CD4-positive, alpha-beta T cell treated with Interleukin-6 for 4 hours (primary cell): ENCODE measurements at regions not wholly inside any gene's neighbourhood (a gene's known extent, or its start where the extent isn't known, plus 50 kb on each side); places are given as distances from the start of the nearest gene placed in this dataset.

ENCODE experiments used
- DNase-seq: peaks from one replicate; pipeline ENCODE4 v3.0.0-alpha.2; 2020; ENCODE audit warnings: mixed read lengths

- no peak for DNase-seq
Measured at GRCh38 chr6:100944644-100945043, 63.5 kb upstream of the ASCC3 start.

DNA sequence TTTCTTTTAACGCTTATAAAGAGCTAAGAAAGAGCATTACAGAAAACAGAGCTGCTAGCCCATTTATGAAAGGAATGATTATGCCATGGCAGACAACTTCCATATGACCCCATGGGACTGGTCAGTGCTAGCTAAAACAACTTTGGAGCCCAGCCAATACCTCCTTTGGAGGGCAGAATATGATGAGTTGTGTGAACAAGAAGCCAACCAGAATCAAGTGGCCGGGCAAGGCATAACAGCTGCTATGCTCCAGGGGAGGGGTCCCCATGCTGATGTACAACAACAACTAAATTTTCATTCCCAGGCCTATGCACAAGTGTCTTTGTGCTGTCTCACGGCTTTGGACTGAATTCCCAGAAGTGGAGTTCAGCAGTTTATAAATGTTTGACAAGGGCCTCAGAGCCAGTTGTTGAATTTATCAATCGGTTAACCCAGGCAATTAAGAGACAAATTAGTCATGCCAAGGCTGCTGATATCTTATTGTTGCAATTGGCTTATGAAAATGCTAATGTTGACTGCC is 65.0 kb upstream of the ASCC3 start:
- DNase-seq: no peak

DNA sequence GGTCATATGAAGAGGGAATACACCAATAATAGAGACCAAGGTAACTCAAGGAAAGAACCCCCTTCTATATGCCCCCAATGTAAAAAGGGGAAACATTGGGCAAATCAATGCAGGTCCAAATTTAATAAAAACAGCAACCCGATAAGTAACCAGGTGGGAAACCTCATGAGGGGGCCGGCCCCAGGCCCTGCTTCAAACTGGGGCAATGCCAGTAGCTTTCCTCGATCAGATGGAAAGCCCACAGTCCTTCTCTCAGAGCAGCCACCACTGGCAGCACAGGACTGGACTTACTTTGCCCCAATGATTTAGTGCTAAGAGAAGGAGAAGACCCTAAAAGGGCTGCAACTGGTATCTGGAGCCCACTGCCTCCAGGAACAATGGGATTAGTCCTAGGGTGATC is 65.6 kb upstream of the ASCC3 start:
- no peak for DNase-seq

DNA sequence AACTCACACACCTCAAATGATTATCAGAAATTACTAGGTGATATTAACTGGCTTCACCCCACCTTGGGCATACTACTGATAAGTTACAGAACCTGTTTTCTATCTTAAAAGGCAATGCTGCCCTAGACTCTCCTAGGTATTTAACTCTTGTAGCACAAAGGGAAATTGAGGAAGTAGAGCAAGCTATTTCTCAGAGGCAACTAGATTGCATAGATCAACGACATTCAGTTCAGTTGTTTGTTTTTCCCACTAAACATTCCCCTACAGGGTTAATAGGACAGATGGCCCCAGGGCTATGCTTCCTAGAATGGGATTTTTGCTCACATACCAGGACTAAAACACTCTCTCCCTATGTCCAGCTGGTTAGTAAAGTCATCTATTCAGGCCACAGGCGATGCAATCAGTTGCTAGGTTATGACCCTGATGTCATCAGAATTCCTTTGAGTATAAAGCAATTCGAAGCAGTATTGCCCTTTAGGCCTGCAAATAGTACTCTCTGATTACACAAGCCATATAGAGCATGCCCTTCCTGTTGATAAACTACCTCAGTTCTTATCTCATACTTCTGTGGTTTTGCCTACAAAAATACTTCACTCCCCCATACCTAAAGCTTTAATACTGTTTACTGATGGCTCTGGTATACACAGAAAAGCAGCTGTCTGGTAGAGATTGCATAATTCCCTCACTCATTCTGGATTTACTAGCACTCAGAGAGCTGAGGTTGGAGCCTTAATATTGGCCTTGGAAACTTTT is 67.4 kb upstream of the ASCC3 start:
- DNase-seq: no peak

DNA sequence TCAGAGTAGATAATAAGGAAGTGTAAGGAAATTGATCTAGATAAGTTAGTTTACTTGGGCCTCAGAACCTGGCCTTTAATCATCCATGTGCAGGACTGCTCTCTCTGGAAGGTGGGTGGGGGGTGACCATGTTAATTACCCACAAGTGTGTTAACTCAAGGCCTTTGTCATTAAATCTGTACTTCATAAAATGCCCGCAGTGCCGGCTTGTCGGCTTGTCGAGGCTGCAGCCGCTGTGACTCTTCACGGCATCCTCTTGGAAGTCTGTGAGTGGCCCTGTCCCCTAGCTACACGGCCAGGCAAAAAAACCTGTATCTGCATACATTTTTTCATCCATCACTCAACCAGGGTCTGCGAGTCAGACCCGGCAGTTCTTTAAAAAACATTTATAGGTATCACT is 70.9 kb upstream of the ASCC3 start:
- DNase-seq: no peak

- no peak for DNase-seq
Measured at GRCh38 chr6:100959280-100959679, 78.2 kb upstream of the ASCC3 start.

- DNase-seq: no peak
Measured at GRCh38 chr6:100962466-100962865, 81.3 kb upstream of the ASCC3 start.

DNA sequence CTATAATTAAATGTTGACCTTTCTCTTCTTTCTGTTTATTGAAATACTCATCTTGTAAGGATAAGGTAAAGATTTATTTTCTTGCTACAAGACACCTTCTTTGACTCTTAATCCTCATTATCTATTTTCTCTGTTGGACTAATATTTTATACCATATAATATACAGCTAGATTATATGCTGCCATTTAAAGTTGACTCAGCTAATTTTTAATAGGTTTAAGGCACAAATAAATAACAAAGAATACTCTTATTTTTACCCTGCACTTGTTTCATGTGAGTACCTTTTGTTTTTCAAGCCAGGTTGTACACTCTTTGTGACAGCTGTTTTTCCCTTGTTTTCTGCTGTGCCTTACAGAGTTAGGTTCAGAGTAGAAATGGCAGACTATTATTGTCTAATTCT is 83.9 kb upstream of the ASCC3 start:
- no peak for DNase-seq

DNA sequence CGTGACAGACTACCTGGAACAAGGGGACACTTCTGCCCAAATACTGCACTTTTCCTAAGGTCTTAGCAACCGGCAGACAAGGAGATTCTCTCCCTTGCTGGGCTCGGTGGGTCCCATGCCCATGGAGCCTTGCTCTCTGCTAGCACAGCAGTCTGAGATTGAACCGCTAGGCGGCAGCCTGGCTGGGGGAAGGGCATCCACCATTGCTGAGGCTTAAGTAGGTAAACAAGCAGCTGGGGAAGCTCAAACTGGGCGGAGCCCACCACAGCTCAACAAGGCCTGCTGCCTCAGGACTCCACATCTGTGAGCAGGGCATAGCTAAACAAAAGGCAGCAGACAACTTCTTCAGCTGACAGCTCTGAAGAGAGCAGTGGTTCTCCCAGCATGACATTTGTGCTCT is 87.8 kb upstream of the ASCC3 start:
- DNase-seq: no peak

DNA sequence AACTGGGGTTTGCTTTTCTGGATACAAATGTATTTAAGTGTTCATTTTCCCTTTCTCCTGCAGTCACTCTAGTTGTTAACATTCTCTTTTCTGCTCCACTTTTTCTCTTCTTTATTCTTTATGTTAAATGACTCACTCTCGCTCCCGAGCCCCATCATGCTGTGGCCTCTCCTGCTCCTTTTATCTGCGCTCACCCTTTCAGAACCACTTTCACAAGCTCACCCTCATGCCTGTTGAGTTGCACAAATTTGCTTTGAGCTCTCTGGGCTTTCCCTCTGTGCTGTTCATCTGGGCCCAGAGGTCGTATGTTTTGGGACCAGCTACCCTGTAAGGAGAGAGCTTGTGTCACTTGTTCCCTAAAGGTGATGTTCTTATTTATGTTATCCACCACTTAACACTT is 98.1 kb upstream of the ASCC3 start:
- no peak for DNase-seq

- no peak for DNase-seq
Measured at GRCh38 chr6:100980949-100981348, 99.8 kb upstream of the ASCC3 start.

DNA sequence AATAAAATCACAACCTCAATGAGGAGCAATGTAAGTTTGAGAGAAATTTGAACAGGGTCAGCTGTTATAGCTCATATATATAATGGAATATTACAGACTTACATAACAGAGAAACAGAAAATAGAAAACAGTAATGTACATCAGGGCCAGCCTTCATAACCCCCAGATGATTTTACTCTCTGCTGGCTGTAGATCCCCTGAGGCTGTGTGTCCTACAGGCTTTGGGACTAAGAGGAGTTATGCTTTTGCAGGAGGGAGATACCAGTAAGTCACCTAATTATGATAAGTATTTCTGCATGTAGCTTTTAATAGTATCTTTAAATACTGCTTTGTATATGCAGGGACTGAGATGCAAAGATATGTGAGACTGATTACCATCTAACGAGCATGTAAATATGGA is 105.8 kb upstream of the ASCC3 start:
- no peak for DNase-seq

DNA sequence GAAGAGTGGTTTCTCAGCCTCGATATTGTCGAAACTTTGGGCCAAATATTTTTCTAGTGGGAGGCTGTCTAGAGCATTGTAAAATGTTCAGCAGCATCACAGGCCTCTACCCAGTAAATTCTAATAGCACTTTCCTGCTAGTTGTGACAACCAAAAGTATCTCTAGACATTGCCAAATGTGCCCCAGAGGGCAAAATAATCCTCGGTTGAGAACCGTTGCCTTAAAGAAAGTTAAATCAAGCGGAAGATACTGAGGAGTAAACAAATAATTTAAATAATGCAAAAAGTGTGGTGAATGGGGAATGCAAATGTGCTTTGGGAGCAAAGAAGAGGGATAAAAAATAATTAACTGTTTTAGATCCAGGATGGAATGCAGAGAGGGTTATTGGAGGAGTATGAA is 106.4 kb upstream of the ASCC3 start:
- no peak for DNase-seq

GRCh38 chr6:100988391-100988984 is 107.4 kb upstream of the ASCC3 start:
- DNase-seq: no peak

DNA sequence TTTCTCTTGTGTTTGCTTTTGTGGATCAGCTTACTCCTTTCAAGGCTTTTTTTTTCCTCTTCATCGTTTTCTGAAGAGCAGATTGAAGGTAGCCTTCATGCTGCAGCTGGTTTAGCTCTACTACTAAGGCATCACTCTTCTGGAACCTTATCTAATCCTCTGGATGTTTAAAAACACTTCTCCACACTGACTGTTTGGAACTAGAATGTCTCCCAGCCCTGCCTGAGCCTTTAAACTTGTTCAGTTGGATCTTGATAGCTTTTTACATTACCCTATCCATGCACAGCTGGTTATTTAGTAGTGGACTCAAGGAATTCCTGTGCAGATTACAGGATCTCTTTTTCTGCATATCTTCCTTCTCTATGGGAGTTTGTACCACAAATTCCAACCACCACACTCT is 108.9 kb upstream of the ASCC3 start:
- no peak for DNase-seq

DNA sequence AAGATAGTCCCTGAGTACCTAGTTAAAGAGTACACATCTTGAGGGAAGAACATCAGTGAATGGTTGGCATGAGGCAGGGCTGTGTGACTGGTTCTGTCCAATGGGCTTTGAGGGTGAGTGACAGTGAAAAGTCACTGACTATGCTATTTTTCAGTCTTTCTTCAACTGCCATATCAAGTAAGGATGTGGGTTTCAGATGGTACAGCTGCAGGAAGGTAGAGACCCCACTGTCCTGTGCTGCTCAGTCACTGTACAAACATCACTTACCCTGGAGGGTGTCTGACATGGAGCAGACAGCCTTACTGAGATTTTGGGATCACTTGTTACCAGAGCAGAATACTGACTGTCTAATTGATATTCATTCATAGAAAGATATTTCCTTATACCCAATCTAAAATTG is 115.3 kb upstream of the ASCC3 start:
- DNase-seq: no peak

- no peak for DNase-seq
Measured at GRCh38 chr6:100998111-100998510, 117.0 kb upstream of the ASCC3 start.

GRCh38 chr6:100999034-100999597 is 118.0 kb upstream of the ASCC3 start:
- no peak for DNase-seq

- no peak for DNase-seq
Measured at GRCh38 chr6:101000341-101000740, 119.2 kb upstream of the ASCC3 start.

- no peak for DNase-seq
Measured at GRCh38 chr6:101001012-101001411, 119.9 kb upstream of the ASCC3 start.

DNA sequence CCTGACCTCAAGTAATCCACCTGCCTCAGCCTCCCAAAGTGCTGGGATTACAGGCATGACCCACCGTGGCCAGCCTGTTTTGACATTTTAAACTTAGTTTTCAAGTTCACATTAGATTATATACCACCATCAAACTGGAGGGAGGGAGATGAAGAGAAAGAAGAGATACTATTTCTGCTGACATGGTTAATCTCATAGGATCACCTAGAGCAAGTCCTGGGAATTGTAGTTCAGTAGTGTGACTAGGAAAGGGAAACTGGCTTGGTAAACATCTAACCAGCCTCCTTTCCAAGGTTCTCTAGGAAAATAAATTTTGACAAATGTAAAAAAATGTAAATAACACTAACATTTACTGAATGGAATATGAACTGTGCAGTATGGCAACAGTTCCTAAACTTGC is 120.5 kb upstream of the ASCC3 start:
- no peak for DNase-seq

DNA sequence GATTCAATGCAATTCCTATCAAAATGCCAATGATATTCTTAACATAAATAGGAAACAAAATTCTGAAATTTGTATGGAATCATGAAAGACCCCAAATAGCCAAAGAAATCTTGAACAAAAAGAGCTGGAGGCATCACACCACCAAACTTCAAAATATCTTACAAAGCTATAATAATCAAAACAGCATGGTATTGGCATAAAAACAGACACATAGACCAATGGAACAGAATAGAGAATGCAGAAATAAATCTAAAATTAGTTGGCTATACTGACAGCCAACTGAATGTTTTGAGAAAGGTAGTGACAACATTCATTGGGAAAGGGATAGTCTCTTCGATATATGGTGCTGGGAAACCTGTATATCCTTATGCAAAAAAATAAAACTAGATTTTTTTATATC is 121.9 kb upstream of the ASCC3 start:
- no peak for DNase-seq

- DNase-seq: peak; percentile 39
Measured at GRCh38 chr6:101011186-101011585, 130.1 kb upstream of the ASCC3 start.

- no peak for DNase-seq
Measured at GRCh38 chr6:101013612-101014195, 132.6 kb upstream of the ASCC3 start.
